Stimulated activated CD8-positive, alpha-beta memory T cell treated with anti-CD3 and anti-CD28 coated beads, Interleukin-2, amount 100 ng/mL, for 48 hours (primary cell): ENCODE measurements at regions not wholly inside any gene's neighbourhood (a gene's known extent, or its start where the extent isn't known, plus 50 kb on each side); places are given as distances from the start of the nearest gene placed in this dataset.

ENCODE experiments used
- DNase-seq, 2 donors: peaks; one replicate each; pipeline ENCODE4 v3.0.0-alpha.2; 2020; ENCODE audit warnings: low read depth in 2 of 2

DNA sequence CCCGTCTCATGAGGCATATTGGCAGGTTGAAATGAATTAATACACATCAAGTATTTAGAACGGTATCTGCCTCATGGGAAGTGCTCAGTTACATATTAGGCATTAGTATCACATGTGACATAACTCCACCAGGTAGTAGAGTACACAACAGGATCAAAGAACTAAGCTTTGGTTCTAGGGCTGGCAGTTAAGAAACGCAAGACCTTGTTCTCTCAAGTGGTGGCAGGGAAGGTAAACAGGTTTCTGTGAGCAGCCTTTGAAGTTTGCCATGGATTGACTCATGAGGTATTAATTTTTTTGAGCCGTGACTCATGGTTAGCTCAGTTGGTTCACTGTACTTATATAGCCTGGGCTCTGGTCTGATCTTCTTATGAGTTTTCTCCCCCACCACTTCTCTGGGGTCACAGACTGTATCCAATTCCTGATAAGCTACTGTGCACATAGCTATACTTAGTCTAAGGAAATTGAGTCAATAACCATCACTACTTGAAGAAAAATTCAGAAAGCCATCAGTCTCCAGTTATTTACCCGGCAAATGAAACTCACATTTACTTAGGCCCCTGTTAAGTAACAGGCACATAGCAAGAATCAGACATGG, 155.6 kb upstream of the STT3B start:
- DNase-seq = no peak

DNA sequence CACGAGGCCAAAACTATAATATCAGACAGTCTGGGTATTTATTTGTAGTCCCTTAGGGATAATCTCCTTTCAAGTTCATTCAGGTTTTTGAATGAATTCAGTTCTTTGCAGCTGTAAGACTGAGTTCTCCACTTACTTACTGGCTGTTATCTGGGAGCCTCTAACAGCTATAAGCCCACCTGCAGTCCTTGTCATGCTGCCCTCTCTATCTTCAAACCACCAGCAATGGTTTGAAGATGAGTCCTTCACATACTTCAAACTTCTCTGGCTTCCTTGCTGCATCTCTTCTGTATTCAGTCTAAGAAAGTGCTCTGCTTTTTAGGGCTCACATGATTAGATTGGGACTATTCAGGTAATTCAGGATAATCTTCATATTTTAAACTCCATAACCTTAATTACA, 154.5 kb upstream of the STT3B start:
- no peak for DNase-seq

DNA sequence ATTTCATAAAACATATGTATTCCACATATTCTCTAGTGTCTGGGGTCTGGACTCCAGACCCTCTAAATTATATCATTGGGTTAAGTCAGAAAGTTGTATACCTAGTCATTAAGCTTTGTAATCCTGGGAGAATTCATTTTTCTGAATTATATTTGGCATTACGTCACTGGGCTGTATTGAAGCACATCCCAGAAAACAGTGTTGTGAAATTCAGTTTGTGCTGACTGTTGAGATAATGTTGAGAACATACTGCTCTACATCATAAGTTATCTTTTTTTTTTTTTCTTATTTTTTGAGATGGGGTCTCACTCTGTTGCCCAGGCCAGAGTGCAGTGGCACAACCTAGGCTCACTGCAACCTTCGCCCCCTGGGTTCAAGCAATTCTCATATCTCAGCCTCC, 153.1 kb upstream of the STT3B start:
- DNase-seq = no peak

DNA sequence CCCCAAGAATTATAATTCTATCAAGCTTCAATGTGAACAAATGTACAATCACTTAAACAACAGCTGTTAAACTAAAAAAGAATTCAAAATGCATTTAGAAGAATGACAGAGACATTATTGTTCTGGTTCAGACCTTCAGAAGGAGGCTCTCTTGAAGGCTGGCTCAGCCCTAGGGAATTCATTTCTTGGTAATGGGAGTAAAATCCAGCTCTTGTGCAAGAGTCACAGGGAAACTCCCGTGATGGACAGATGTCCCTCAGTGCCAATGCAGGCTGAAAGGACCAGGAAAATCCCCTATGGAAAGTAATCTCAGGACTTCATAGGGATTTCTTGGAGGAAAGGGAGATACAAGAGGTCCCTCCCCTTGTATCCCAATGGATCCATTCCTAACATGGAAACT, 149.9 kb upstream of the STT3B start:
- DNase-seq = no peak

DNA sequence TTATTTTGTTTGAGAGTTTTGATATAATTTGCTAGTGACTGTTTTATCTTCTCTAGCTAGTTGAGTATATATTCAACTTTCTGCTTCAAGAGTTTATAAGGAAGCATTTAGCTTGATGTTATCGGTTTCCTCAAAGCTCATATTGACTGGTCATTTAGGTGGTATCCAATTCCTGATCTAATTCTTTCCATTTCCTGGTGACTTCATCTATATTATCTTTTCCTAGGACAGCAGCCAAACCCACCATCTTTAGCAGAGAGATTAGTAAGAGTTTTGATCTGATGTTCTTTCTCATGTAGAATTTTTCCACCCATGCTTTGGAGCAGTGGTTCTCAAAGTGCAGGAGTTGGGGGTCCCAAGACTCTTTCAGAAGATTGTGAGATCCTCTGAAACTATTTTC, 148.6 kb upstream of the STT3B start:
- DNase-seq = no peak

DNA sequence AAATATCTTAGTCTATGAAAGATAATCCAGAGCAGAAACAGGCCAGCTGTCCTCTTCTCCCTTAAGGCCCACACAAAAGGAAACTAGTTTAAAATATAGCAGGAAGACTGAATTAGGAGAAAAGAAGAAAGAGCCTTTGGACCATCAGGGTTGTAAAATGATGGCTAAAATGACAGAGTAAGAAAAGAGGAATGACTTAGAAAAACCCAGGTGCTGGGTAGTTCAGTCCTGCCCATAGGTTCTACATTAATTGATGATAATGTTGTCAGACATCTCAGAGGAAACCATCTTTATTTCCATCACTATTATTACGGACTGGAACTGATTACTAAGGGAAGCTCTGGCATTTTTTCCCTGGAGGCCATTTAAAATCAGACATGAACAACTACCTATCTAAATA, 142.8 kb upstream of the STT3B start:
- no peak for DNase-seq

DNA sequence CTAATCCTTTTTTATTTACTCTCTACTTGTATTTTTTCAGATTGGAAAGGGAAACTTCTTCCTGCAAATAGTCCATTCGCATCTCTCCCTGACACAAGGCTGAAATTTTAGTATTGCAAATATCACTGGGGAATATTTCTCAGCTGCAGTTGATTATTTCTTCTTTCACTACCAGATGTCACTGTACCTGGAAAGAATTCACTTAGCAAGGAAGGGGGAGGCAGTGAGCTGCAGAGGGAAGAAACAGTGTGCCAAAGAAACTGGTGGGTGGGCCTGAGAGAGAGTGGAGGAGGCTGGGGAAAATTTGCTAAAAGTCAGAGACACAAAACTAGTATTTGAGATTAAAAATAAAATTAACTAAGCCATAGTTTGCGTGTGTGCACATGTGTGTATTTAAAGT, 142.3 kb upstream of the STT3B start:
- no peak for DNase-seq

DNA sequence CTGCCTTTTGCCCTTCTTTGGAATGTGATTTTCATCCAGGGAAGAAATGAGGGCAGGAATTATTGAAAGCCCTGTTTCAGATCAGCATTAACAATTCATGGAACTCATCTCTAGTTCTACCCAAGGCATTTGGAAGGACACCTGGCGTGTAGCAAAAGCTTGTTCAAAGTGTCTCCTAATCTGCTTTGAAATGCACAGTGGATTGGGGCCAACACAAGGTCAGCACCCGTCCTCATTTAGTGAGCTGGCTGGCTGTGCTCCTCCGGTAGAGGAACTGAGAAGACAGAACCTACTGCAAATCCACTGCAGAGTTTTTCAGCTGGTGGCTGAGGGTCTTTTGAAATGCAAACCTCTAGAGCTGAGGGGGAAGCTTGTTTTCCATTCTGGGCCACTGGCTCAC, 141.6 kb upstream of the STT3B start:
- DNase-seq = no peak

DNA sequence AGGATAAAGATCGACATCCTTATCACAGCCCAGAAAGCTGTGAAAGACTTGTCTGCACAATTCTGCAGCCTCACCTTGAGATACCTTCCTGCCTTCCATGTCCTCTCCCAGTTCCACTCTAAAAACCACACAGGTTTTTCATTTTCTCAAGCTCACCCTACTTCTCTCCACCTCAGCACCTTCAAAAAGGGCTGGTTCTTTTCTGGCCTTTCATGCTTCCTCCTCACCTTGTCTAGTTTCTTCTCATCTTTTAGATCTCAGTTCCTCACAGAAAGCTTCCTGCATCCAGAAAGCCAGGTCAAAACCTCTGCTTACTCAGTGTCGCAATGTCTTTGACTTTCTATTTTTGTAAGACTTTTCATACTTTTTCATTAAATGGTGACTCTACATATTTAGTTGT, 140.2 kb upstream of the STT3B start:
- DNase-seq = no peak

DNA sequence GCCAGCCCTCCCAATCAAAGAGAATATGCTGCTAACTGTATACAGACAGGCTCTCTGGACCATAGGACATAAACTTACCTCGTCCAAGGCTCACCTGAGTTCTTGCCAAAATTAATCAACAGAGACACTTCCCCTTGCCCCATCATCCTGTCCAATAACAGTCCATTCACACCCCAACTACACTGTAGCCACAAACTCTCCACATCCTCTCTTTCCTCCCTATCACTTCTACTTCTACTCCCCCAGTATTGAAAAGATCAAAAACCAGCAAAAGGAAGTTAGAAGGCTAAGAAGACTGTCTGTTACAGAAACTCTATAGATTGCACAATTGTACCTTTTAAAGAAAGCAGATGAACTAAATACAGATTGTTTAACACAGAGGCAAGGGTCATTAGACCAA, 133.5 kb upstream of the STT3B start:
- no peak for DNase-seq

DNA sequence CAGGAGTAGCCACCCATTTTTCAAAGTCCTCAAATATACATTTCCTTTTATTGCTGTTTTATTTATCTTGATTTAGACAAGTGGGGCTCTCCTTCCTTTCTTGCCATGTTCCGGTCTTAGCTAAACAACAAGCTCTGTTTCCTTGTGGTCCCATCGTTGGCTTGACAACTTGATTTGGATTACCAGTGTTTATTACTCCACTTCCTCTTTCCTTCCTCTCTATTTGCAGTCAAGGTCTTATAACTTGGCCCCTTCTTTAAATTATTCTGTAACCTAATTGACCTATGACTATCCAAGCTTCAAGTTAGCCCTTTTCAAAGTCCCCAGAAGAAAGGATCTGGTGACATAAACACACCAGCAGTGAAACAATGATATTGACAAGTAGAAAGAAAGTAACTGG, 130.6 kb upstream of the STT3B start:
- no peak for DNase-seq

DNA sequence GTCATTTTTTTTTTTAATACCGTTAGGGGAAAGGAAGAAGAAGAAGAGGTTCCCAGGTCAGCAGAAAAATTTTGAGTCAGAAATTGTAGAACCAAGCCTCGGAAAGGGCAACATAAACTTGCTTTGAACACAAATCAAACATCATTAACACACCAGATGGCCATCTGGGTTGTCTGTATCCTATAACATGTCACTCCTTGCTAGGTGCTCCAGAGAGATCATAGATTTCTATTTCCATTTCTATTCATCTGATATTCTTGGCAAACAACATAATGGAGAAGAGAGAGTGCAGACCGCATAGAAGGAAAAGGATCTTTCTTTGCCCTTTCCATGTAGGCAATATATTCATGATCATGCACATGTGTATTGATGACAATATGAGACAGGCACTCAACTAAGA, 129.5 kb upstream of the STT3B start:
- no peak for DNase-seq

DNA sequence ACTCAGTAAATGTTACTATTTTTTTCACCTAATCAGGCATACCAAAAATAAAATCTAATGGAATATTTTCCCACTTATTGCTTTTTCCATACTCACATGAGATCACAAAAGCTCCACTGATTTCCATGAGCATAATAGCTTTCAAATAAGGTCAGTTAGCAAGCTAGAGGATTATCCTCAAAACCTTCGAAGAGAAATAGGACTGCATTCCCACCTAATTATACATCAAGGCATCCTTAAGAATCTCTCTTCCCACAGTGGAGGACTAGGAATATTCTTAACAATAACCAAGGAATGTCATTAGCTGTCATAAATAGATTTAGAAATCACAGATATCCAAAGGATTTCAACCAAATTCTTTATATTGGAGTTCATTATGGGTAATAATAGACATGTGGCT, 127.9 kb upstream of the STT3B start:
- DNase-seq = no peak

DNA sequence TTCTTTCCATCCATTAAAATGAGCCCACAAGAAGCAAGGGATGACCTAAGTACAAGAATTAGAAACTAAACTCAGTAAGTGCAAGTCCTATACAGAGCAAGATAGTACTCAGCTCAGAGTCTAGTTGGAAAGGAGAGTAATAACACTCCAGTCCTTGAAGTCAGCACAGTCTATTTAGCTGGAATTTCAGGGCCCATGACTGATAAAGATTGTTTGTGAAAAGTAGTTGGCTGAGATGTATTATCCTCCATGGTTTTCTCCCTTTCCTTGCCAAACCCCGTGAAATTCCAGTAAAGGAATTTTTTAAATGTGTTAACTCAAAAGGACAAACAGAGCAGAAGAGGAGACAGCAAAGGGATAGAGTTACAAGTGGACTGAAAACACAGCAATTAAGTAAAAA, 127.2 kb upstream of the STT3B start:
- DNase-seq = no peak

DNA sequence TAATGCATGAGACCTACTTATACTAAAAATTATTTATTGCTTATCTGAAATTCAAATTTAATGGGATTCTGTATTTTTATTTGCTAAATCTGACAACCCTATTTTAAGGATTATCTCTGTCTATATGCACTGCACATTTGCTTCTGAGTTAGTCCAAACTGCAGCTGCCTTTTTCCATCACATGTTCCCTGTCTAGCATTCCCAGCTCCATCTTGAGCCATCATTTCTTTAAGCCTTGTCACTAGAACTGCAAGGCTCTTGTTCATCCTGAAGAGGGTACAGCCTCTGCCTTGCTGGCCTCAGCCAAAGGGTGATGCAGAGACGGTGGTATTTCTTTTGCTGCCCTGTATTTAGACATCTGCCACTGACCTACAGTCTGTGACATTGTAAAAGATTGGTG, 125.8 kb upstream of the STT3B start:
- no peak for DNase-seq

DNA sequence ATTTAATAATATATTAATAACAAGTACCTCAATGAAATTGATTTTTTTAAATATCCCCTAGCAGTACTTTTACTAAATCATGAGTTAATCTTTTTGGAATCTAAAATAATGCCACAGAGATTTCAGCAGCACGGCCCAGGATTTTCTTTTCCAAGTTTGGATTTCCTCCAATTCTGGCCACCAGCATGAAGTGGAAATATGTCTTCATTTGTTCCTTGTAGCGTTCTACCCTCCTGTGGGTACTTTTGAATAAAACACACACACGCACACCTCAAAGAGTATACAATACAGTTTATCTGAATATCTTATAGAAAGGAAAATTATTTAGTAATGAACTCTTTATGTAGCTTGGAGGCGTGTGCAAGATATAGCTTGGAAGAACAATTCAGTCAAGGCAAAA, 125.1 kb upstream of the STT3B start:
- DNase-seq = no peak

DNA sequence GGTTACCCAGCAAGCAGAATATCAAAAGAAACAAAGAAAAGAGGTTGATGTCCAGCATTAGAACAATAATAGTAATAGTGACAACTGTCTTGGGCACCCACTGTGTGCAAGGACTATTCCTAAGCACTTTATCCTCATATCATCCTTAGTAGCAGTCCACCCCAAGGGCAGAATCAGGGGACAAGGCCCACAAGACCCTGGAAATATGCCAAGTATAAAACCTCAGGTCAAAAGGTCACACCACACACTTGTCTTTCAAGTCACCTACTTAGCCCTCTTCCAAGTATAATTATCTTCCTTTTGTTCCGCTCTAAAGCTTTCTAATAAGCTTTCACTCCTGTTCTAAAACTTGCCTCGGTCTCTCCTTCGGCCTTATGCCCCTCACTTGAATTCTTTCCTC, 124.0 kb upstream of the STT3B start:
- no peak for DNase-seq

DNA sequence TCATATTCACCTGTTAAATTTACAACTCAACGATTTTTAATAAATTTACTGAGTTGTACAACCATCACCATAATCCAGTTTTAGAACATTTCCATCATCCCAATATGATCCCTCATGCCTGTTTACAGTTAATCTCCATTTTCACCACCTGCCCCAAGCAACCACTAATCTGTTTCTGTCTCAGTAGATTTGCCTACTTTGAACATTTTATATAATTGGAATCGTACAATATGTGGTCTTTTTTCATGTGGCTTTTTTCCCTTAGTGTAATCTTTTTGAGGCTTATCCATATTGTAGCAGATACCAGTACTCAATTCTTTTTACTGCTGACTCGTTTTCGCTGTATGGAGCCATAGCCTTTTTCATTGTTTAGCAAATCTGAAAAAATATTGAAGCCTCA, 123.3 kb upstream of the STT3B start:
- no peak for DNase-seq

DNA sequence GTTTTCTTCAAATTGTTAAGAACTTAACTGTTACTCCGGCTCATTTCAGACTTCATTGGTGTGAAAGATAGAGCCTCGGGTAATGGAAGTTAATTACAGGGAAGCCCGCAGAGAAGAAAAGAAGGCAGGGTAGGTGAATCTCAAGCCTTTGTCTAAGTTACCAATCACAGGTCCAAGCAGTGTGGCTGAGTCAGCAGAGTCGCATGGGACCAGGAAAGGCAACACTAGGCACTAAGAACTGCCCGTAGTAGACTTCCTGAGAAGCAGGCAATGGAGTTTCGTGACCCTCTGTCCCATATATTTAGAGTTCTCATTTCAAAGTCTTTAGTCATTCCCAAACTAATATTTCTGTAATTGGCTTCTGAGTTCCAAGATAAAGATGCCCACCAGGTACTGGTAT, 122.9 kb upstream of the STT3B start:
- DNase-seq = no peak

DNA sequence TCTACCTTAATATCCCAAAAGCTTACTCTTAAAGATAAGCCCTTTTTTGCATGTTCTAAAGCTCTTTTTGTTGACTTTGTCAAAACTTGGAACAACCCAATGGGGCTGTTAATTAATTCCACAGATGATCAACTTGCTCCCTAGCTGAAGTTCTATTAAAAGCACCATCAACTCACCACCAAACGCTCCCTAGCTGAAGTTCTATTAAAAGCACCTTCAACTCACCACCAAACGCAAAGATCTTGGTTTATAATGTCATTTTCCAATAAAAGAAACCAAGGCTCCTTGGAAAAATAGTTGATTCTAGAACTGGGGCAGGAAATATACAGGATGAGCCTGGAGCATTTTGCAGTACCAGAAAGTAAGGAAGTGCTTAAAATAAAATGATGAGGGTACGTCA, 122.3 kb upstream of the STT3B start:
- no peak for DNase-seq

DNA sequence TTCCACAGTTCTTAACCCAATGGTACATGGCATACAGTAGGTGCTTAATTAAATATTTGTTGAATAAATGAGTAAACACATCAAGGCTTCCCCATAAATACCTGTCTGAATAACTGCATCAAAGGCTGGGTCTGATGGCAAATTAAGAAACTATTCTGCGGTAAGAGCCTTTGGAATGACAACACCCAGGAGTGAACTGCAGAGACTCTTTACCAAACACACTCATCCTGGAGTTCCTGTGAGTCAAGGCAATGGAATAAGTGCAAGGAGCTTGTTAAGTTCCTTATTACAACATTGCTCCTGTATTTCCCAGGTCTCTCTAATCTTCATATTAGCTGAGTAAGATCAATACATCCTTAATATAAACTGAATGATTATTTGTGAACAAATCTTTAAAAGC, 119.9 kb upstream of the STT3B start:
- no peak for DNase-seq

DNA sequence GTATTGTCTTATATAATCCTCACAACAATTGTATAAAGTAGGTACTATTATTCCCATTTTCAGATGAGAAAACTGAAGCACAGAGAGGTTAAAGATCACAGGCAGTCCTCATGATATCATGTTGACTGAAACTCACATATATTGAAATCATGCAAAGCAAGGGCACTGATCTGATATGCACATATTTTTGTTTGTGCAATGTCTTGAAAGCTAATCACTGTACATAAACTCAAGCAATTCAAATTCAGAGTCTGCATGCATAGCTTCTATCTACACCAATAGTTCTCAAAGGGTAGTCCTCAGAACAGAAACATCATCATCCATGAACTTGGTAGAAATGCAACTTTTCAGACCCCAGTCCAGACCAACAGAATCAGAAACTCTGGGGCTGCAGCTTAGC, 119.2 kb upstream of the STT3B start:
- no peak for DNase-seq

DNA sequence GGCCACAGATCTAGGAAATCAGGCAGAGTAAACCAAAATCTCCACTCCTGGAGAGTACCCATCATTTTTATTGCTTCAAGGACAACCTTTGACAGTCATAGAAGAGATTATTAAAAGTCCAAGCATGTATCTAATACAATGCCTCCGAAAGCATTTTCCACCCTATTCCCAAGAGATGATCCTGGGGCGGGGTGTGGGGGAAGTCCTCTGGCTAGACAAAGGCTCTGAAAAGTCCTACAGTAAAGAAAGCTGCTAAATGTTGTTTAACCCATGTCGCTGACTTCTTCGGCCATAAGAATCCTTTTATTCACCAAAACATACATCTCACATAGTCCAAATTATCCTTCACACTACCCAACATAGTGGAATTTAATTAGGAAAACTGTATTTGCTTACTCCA, 115.7 kb upstream of the STT3B start:
- DNase-seq = no peak

DNA sequence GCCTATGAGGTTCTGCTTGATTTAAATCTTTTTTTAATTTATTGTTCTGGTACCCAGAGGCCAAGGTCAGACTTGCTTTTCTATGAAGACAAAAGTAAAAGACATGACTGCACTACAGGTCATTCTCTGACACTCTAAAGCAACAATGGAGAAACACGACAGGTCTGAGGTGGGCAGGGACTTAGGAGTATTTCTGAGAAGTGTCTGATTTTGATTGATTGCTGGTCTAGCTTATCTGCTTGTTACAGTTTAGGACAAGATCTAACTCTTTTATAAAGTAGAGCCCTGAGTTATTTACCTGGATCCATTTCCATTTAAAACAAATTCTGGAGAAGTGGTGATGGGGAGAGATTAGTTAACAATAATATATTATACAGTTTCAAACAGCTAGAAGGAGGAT, 115.2 kb upstream of the STT3B start:
- no peak for DNase-seq

DNA sequence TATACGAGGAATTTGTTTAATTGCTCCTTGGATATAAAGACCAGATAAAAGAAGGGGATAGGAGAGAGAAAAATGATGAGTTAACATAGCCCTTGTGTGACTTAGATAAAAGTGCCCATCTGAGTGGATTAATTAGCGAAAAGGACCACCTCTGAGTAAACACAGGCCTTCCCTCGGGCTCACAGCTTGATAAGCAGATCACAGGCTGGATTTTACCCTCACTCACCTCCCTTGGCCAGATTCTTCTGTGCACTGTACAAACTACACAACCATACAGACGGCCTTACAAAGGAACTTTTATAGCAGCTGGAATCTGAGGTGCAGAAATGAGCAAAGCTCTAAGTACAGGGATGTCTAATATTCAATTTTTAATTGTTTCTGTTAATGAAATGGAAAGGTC, 112.4 kb upstream of the STT3B start:
- no peak for DNase-seq
